DMS 273 (cell line): ENCODE measurements at regions not wholly inside any gene's neighbourhood (a gene's known extent, or its start where the extent isn't known, plus 50 kb on each side); places are given as distances from the start of the nearest gene placed in this dataset.
"Not testable (repeated sequence)": the region's sequence is repeated elsewhere in the genome, so short reads cannot be mapped to it uniquely, and the experiment has no call there.

Experiments used
- DNase-seq: peaks from one replicate; lab custom pipeline; 2025; ENCODE audit not compliant: unreplicated experiment; lab: John Stamatoyannopoulos, UW

- DNase-seq = no peak
Observed at GRCh38 chr9:103068753-103069152, 73.6 kb downstream of the CYLC2 start.

DNA sequence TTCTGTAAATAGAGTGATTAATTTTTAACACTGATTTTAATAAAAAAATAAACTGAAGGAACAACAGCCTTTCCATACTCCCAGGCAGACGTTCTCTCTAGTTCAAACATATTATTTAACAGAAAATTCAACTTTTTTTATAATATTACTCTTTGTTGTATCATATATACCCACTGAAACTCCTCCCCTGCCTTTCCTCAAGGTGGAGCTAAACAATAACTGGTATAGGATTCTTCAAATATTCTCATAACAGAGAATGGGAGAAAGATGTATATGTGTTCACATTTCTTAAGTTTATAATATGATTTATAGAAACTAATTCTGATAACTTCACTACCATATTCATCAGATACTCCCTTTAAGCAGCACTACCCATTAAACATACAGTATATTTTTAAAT, 83.4 kb downstream of the CYLC2 start:
- no peak for DNase-seq

DNA sequence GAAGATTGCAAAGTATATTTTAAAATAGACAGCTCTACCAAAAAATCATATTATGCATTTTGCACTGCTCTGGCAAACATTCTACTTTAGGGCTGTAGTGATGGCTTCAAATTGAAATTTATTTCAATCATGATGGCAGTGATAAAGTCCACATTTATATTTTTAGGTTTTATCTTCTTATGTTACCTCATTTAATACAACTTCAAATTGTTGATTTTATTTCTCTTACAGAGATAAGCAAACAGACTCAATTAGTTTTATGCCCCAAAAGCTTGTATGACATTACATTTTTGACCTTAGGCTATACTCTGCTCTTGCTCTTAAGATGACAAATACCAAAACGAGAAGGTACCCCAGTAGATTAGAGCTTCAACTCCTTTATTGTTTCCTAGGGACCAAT, 87.4 kb downstream of the CYLC2 start:
- DNase-seq = no peak

DNA sequence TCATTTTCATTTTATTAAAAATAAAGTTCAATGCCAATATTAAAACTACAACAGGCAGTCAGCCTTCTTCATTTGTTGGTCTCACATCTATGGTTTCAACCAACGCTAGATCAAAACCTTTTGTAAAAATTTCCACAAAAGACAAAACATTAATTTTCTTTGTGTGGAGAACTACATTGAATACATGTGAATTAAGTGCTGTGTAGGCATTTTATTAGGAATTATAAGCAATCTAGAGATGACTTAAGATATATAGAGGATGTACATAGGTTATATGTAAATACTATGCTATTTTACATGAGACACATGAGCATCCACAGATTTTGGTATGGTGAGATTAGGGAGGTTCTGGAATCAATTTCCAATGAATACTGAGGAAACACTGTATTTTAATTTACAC, 94.2 kb downstream of the CYLC2 start:
- no peak for DNase-seq

DNA sequence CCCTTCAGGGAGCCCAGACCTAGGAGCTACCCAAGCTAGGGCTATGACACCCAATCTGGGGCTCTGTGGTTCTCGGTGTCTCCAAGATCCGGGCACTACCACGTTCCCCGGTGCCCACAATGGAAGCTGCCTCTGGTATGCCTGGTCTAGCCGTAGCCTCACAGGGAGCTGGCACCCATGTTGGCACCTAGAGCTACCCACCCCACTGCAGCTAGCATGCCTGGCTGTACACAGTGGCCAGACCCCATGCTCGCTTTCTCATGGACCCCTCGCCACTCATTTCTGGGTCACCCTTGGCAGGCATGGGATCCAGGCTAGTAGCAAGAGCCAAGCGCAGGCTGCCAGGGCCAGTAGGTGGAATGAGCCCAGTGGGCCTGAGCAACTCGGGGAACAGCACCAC, 109.0 kb downstream of the CYLC2 start:
- DNase-seq = no peak

DNA sequence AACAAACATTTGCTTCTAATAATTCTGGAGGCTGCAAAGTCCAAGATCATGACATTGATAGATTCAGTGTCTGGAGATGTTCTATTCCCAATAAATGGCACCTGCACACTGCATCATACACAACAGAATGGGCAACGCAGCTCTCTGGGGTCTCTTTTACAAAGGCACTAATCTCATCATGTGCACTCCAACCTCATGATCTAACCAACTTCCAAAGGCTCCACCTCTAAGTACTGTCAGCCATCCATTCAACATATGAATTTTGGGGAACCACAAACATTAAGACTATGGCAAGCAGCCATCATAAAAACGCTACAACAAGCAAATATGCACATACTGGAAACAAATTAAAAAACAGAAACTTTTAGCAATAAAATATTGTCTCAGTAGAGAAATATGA, 121.1 kb downstream of the CYLC2 start:
- no peak for DNase-seq

GRCh38 chr9:103126494-103126893, 131.4 kb downstream of the CYLC2 start:
- DNase-seq = no peak

DNA sequence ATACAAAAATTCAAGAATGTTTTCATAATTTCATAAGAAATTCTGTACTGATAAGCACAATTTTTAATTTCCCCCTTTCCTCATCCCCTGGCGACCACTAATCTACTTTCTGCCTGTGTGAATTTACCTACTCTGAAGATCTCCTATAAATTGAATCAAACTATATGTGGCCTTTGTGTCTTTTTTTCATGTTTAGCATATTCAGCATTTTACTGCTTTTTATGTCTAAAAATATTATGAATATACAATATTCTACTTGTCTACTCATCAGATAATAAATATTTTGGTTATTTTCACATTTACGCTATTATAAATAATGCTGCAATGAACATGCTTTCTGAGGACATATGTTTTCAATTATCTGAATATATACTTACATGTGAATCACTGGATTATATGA, 144.8 kb downstream of the CYLC2 start:
- DNase-seq = no peak

GRCh38 chr9:103152473-103152872, 157.3 kb downstream of the CYLC2 start:
- DNase-seq = no peak

- no peak for DNase-seq
Observed at GRCh38 chr9:103167530-103167929, 172.4 kb downstream of the CYLC2 start.

DNA sequence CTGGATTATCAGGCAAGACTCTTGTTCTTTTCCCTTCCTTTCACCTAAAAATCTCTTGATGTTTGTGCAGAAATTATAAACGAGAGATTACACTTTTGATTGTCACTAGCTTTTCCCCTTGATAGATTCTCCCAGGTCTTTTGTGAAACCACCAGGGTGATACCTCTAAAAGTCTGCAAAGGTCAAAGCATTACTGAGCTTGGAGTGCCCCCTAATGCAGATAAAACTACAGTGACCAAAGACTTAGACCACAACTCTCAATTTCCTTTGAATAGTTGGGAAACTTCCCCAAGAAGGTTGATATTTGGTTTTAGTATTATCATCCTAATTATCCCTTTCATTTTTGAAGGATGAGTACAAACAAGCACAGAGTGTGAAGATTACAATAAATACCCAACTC, 173.1 kb downstream of the CYLC2 start:
- no peak for DNase-seq

DNA sequence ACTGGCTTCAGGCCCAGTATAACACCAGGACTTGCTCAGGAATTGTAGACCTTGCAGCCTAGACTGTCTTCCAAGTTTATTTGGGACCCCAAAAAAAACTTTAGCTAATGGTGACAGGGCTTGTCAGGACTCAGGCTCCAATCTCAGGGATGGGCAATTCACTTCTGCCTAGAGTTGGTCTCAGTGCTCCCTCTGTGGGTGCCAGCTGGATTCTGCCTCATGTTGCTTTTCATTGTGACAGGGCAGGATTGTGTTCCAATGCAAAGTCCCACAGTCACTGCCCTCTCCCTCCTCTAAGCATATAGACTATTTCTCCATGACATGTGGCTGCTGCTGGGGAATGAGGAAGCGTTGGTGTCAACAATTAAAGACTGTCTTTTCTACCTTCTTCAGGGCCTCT, 174.7 kb downstream of the CYLC2 start:
- no peak for DNase-seq

DNA sequence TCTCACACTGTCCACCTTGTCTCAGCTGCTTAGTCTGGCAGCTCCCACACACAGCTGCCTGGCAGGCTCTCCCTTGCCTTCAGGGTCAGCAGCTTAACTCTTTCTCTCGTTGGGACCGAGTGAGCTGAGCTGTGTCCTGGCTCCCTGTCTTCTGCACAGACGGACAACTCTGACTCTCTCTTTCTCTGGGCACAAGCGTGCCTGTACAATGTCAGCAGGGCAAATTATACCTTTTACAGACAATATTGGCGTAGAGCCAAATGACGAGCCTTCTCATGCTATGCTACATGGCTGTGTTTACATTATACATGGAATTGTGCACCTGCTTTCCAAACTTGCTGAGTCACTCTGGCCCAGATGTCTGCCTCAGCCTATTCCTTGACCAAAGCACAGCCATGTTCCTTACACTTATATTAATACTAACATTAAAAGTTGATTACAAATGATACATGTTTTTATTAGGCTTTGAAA, 188.6 kb downstream of the CYLC2 start:
- DNase-seq = peak; percentile 34

GRCh38 chr9:103186959-103187358, 191.8 kb downstream of the CYLC2 start:
- DNase-seq = no peak

DNA sequence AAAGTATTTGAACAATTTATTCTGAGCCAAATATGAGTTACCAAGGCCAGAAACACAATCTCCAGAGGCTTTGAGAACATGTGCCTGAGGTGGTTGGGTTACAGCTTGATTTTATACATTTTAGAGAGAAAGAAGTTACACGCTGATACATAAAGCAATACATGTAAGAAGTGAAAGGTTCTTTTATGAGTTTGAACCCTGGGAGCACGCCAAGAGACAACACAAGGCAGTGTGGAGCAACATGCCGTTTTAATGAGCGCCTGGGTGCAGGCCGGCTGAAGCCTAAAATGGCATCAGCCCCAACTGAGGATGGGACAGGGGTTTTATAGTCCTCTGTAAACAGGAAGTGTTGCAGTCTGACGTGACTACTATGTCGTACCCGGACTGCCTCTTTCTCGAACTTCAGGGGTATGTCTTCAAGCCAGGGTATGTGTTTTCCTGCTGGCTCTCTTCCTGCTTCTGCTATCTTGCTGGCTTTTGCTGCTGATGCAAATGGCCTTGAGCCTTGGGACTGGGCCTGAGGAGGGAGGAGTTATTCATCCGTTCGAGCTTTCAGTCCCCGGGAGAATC, 193.7 kb downstream of the CYLC2 start:
- DNase-seq = no peak

DNA sequence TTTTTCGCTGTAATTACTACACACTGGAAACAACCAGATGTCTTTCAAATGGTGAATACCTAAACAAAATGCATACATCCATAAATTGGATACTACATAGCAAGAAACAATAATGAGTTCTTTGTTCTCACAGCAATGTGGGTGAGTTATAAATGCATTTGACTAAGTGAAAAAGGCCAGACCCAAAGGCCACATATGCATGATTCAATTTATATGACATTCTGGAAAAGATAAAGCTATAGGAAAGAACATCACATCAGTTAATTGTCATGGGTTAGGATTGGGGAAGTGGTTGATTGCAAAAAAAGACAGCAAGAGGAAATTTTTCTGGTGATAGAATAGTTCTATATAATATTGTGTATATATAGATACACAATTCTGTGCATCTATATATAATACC, 198.9 kb downstream of the CYLC2 start:
- no peak for DNase-seq

- DNase-seq = no peak
Observed at GRCh38 chr9:103203172-103203571, 208.0 kb downstream of the CYLC2 start.

DNA sequence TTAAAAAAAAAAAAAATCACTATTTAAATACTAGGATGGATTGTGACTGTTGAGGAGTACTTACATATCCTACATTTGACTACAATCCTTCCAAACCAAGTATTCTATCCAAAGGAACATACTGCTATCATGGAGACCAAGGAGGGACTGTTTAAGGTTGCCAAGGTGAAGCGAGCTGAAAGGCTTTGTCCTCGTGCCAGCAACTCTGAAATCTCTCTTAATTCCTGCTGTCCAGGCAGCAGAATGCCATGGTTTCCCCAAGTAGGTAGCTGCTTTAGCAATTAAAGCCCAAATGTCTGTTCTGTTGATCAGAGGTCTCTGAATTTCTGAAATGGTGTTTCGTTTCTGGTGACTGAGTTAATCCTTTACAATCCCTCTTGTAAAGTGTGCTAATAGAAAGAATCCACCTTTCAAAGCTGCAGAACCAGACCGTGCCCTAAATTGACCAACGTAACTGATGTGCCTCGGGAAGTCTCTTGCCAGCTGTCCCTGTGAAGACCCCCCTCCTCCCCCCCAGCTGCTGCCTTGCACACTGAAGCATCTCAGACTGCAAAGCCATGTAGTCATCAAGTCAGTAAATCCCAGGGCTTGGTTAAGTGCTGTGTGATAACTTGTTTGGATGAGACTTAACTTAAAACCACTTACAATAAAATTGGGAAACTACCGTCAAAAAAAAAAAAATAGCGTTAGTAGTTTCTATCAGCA, 210.9 kb downstream of the CYLC2 start:
- DNase-seq = not testable (repeated sequence)

GRCh38 chr9:103210607-103211006, 215.5 kb downstream of the CYLC2 start:
- no peak for DNase-seq

GRCh38 chr9:103215197-103215596, 220.1 kb downstream of the CYLC2 start:
- no peak for DNase-seq

GRCh38 chr9:103225702-103226646, 230.8 kb downstream of the CYLC2 start:
- DNase-seq = no peak

DNA sequence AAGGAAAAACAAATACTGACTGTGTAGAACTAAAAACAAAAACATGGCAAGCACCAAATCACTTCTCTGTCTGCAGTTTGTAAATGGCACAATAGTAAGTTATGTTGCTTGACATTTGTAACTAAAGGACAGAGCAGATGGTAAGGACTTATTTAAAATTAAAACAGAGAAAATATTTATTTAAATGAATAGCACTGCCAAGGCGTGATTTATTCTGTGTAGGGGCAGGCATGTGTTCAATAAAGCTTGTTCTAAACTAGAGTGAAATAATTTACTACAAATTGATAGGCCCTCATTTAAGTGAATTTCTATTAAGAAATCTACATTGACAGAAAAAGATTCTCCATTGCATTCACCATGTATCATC, 231.5 kb downstream of the CYLC2 start:
- DNase-seq = no peak
